SK-N-SH (cell line): ENCODE measurements at regions not wholly inside any gene's neighbourhood (a gene's known extent, or its start where the extent isn't known, plus 50 kb on each side); places are given as distances from the start of the nearest gene placed in this dataset.

Source experiments
- MXI1 ChIP-seq: IDR thresholded peaks from 2 replicates; pipeline ENCODE4 v1.6.1; 2012; ENCODE audit warnings: mild to moderate bottlenecking, low read depth, low read length, improper control_type of control experiment
- POLR2AphosphoS5 ChIP-seq: IDR thresholded peaks from 2 replicates; pipeline ENCODE4 v1.6.1; 2012; ENCODE audit warnings: low read depth, low read length
- TAF1 ChIP-seq: IDR thresholded peaks from 2 replicates; pipeline ENCODE4 v1.6.1; 2012; ENCODE audit warnings: low read depth, mild to moderate bottlenecking, low read length, moderate library complexity, borderline replicate concordance
- TF ChIP-seq, protein P1 (sequence below): IDR thresholded peaks from 2 replicates; pipeline ENCODE4 v1.4.0; 2012; ENCODE audit warnings: low read depth

DNA sequence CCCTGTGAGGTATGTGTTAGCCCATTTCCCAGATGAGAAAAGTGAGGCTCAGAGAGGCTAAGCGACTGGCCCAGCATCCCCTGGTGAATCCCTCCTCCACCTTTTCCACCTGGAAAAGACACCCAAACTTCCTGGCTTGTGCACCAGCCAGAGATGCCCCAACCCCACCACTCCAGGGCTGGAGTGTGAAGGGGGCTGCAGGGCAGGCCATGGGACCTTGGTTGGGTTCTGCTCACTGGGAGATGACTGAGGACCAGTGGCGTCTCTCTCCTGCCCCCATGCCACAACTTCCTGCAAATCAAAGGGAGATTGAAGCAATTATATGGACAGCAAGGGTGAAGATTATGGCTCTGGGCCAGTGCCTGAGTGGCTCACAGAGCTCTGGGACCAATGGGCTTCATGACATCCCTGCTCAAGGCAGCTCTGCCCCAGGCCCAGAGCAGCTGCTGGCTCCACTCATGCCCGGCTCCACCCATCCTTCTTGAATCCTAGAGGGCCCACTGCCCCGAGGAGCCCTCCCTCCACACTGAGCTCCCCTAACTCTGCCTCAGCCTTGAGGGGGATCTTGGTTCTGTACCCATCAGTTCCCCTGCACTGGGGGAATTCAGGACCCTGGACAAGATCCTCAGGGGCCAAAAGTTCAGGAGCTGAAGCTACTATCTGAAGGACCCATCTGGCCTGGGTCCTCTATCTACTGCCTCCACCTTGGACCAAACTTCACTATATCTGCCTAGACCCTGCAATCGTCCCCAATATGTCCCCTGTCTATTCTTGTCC, 416.9 kb downstream of the PTPRU start:
- TF ChIP-seq MXI1, result no peak
- TF ChIP-seq, protein P1, sequence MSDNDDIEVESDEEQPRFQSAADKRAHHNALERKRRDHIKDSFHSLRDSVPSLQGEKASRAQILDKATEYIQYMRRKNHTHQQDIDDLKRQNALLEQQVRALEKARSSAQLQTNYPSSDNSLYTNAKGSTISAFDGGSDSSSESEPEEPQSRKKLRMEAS, result no peak
- no peak for TF ChIP-seq POLR2AphosphoS5
- no peak for TF ChIP-seq TAF1
